ENCODE measurements at regions not wholly inside any gene's neighbourhood (a gene's known extent, or its start where the extent isn't known, plus 50 kb on each side); places are given as distances from the start of the nearest gene placed in this dataset.

DNA sequence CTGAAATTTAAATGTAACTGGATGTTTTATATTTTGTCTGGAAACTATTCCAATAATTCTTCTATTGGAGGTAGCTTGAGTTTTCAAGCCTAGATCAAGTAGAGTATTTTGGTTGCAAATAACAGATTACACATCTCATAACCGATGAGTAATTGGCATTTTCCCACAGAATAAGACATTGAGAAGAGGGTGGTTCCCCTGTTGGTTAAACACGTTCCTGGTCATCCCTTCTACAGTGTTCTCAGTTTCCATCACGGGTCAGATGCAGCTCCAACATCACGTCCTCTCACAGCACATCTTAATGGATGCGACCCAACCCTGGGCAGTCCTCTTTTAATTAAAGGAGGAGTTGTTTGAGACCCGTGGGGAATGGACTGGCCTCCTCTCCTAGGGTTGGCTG, 149.0 kb upstream of the ZNF516 start:
- WGBS, 2 experiments (ENCODE audit: extremely low coverage in 2 of 2, insufficient read length in 1 of 2): no CpG with 5 or more reads among the region's 6 CpGs
- H4K5ac ChIP-seq (ENCODE audit: low read depth, low read length): no peak overlapping the region
- peaks cover 2% of the 10 kb centered on the region; the same call in 1 of the 2 replicates for H3K9me3 ChIP-seq (ENCODE audit: control insufficient read depth, insufficient read depth, low read length)
- no peak overlapping the region for H2BK5ac ChIP-seq (ENCODE audit: low read depth, low read length, poor library complexity, severe bottlenecking)
- no peak overlapping the region for H2AFZ ChIP-seq (replicated peaks; ENCODE audit: low read length, poor library complexity)
- no peak overlapping the region for H3K14ac ChIP-seq (replicated peaks; ENCODE audit: low read depth, low read length)
- ChIA-PET POLR2A (ENCODE audit: unreplicated experiment) (no interaction called here), CTCF (no interaction called here)
- no peak overlapping the region for H2AK9ac ChIP-seq (replicated peaks; ENCODE audit: low read depth, low read length, poor library complexity)
- in situ Hi-C loops (cut with MboI; ENCODE audit: low sequenced_read_pairs): no loop called here
- peaks cover 11% of the 10 kb centered on the region; the same call in 1 of the 2 replicates for H3K27me3 ChIP-seq (ENCODE audit: control insufficient read depth, insufficient read depth, low read length)
- no peak overlapping the region for H2BK20ac ChIP-seq (ENCODE audit: low read depth, low read length)
- no TSS peak for BruUV-seq (replicated peaks)
- ATAC-seq (ENCODE audit: low read depth): no peak
- H3K23ac ChIP-seq (ENCODE audit: low read depth, low read length): no peak overlapping the region
- H2BK15ac ChIP-seq (ENCODE audit: low read depth, low read length): no peak overlapping the region
- dilution Hi-C loops (cut with HindIII; ENCODE audit: low sequenced_read_pairs, unreplicated experiment): no loop called here
- no peak overlapping the region for H2BK120ac ChIP-seq (ENCODE audit: low read depth, low read length)
- no peak overlapping the region for H4K8ac ChIP-seq (ENCODE audit: low read depth in 2 of 2, low read length in 2 of 2)
- TF ChIP-seq, protein P1, sequence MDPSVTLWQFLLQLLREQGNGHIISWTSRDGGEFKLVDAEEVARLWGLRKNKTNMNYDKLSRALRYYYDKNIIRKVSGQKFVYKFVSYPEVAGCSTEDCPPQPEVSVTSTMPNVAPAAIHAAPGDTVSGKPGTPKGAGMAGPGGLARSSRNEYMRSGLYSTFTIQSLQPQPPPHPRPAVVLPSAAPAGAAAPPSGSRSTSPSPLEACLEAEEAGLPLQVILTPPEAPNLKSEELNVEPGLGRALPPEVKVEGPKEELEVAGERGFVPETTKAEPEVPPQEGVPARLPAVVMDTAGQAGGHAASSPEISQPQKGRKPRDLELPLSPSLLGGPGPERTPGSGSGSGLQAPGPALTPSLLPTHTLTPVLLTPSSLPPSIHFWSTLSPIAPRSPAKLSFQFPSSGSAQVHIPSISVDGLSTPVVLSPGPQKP (IDR thresholded peaks at IDR 0.05; ENCODE audit: borderline replicate concordance, low read depth, low read length): no peak
- TF ChIP-seq FOS (IDR thresholded peaks at IDR 0.05; ENCODE audit: low read depth, low read length) (no peak), MAFK (IDR thresholded peaks at IDR 0.05; ENCODE audit: low read depth, low read length) (no peak), POLR2A (IDR thresholded peaks at IDR 0.05; ENCODE audit: low read depth, low read length) (no peak), NFE2L2 (IDR thresholded peaks at IDR 0.05; ENCODE audit: low read depth, low read length) (no peak), SMC3 (IDR thresholded peaks at IDR 0.05; ENCODE audit: low read depth, low read length) (no peak), CHD1 (IDR thresholded peaks at IDR 0.05; ENCODE audit: low read depth, low read length) (no peak), BHLHE40 (IDR thresholded peaks at IDR 0.05; ENCODE audit: low read depth, low read length) (no peak), USF2 (IDR thresholded peaks at IDR 0.05; ENCODE audit: low read depth, low read length) (no peak), RCOR1 (IDR thresholded peaks at IDR 0.05; ENCODE audit: insufficient replicate concordance, low read length) (no peak), CEBPB (IDR thresholded peaks at IDR 0.05; ENCODE audit: low read depth, low read length) (no peak), MAZ (IDR thresholded peaks at IDR 0.05; ENCODE audit: borderline replicate concordance, low read depth, low read length) (no peak), RFX5 (IDR thresholded peaks at IDR 0.05; ENCODE audit: low read depth, low read length) (no peak), RAD21 (IDR thresholded peaks at IDR 0.05; ENCODE audit: low read length) (no peak), MXI1 (IDR thresholded peaks at IDR 0.05; ENCODE audit: borderline replicate concordance, low read depth, low read length) (no peak)
- TF ChIP-seq, protein P2, sequence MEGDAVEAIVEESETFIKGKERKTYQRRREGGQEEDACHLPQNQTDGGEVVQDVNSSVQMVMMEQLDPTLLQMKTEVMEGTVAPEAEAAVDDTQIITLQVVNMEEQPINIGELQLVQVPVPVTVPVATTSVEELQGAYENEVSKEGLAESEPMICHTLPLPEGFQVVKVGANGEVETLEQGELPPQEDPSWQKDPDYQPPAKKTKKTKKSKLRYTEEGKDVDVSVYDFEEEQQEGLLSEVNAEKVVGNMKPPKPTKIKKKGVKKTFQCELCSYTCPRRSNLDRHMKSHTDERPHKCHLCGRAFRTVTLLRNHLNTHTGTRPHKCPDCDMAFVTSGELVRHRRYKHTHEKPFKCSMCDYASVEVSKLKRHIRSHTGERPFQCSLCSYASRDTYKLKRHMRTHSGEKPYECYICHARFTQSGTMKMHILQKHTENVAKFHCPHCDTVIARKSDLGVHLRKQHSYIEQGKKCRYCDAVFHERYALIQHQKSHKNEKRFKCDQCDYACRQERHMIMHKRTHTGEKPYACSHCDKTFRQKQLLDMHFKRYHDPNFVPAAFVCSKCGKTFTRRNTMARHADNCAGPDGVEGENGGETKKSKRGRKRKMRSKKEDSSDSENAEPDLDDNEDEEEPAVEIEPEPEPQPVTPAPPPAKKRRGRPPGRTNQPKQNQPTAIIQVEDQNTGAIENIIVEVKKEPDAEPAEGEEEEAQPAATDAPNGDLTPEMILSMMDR (conservative IDR thresholded peaks at IDR 0.05; ENCODE audit: low read depth, low read length): no peak
- H3K4ac ChIP-seq (ENCODE audit: low read depth, low read length): no peak overlapping the region
- no peaks in the 10 kb centered on the region for H3K9me1 ChIP-seq (ENCODE audit: insufficient read depth, low read length)
- H3K36me3 ChIP-seq (ENCODE audit: control insufficient read depth, insufficient read depth, low read length): no peaks in the 10 kb centered on the region
- no peak for DNase-seq
- H3K56ac ChIP-seq (ENCODE audit: extremely low read depth, insufficient read depth, low read length): no peak overlapping the region
- H3K4me1 ChIP-seq (ENCODE audit: control insufficient read depth, insufficient read depth, low read length): no peaks in the 10 kb centered on the region
- intact Hi-C loops (cut with micrococcal nuclease): no loop called here
- no peak overlapping the region for H3K18ac ChIP-seq (ENCODE audit: low read depth, low read length)
- no peak overlapping the region for H3K4me2 ChIP-seq (ENCODE audit: low read depth, low read length)
- H4K91ac ChIP-seq (ENCODE audit: insufficient read depth, low read depth, low read length): no peak overlapping the region
- no peak overlapping the region for H3K4me3 ChIP-seq (ENCODE audit: insufficient read depth, low read depth, low read length)
- no peaks in the 10 kb centered on the region for H4K20me1 ChIP-seq (ENCODE audit: insufficient read depth, low read length)
- no peak overlapping the region for H2AK5ac ChIP-seq (ENCODE audit: low read depth, low read length)
- no peak overlapping the region for H3K9ac ChIP-seq (ENCODE audit: low read depth, low read length)
- H3K27ac ChIP-seq (ENCODE audit: insufficient read depth, low read length): no peak overlapping the region
- H3K79me1 ChIP-seq (ENCODE audit: low read depth in 1 of 2, low read length in 2 of 2): no peaks in the 10 kb centered on the region

Measured in IMR-90 (cell line).